NCI-H345 treated with DMSO at 0.1 percent for 48 hours (cell line): ENCODE measurements at regions not wholly inside any gene's neighbourhood (a gene's known extent, or its start where the extent isn't known, plus 50 kb on each side); places are given as distances from the start of the nearest gene placed in this dataset.

Experiments
- DNase-seq: peaks from one replicate; lab custom pipeline; 2025; ENCODE audit not compliant: unreplicated experiment; lab: John Stamatoyannopoulos, UW

DNA sequence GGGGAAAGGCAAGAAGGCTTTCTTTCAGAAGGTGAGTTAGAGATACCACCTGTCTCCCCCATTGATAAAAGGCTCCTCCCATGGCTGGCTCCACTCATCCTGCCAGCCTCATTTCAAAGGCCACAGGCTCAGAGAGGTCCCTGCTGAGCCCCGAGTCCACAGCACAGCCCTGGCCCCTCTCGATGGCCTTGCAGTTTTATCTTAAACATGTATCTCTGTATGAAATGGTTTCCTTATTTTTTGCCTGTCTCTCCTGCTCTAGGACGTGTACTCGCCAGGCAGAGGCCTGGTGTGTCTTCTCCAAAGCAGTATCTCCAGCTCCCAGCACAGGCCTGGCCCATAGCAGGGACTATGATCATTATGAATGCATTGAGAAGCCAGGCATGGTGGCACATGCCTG lies 160.5 kb upstream of the NSMCE3 start:
- DNase-seq: no peak

DNA sequence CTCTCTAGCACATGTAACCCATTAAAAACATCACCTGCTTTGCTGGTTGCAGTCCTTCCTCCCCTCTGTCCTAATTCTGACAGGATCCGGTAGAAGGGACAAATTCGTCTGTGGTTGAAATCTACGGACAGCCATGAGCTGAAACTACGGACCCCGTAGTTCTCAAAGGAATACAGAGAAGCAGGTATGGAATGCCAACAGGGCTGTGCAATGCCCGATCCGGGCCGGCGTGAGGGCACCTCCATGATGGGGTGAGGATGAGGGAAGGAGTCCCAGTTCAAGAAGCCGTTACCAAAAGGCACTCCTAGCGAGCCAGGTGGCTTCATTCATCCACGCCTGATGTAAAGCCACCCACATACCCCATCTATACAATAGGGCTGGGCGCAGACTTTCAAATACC lies 160.0 kb upstream of the NSMCE3 start:
- no peak for DNase-seq

- DNase-seq: no peak
These were observed 159.4 kb upstream of the NSMCE3 start for GRCh38 chr15:29428925-29429573.

GRCh38 chr15:29425864-29426263 lies 156.2 kb upstream of the NSMCE3 start:
- DNase-seq: no peak

DNA sequence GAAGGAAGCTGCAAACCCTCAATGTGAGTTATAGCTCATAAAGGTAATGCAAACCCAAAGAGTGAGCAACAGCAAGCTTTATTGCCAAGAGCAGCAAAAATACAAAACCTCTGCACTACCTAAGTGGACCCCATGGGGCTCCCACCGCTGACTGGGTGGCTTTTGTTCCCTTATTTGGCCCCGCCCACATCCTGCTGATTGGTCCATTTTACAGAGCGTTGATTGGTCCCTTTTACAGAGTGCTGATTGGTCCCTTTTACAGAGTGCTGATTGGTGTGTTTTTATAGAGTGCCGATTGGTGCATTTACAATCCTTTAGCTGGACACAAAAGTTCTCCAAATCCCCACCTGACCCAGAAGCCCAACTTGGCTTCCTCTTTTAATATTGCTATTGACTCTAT lies 154.5 kb upstream of the NSMCE3 start:
- DNase-seq: no peak

GRCh38 chr15:29422606-29423005 lies 153.0 kb upstream of the NSMCE3 start:
- no peak for DNase-seq

GRCh38 chr15:29420188-29420587 lies 150.6 kb upstream of the NSMCE3 start:
- no peak for DNase-seq

DNA sequence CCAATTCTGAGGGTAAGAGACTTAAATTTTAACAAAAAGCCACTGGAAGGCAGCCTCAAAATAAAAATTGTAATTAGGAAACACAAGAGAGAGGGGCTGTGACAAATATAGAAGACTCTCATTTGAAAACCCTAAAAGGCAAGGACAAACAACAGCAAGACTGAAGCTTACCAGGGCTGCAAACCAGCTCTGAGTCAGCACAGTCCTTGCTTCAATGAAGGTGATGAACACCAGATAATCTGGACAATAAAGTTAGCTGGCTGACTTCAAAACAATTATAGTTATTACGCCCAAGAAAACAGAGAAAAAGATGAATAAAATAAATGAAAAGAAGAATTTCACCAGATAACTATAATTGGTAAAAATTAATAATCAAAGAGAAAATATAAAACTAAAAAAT lies 149.3 kb upstream of the NSMCE3 start:
- DNase-seq: no peak

- no peak for DNase-seq
These were observed 148.6 kb upstream of the NSMCE3 start for GRCh38 chr15:29418178-29418577.

- DNase-seq: no peak
These were observed 141.7 kb upstream of the NSMCE3 start for GRCh38 chr15:29411299-29411698.

GRCh38 chr15:29410338-29410737 lies 140.7 kb upstream of the NSMCE3 start:
- DNase-seq: no peak

DNA sequence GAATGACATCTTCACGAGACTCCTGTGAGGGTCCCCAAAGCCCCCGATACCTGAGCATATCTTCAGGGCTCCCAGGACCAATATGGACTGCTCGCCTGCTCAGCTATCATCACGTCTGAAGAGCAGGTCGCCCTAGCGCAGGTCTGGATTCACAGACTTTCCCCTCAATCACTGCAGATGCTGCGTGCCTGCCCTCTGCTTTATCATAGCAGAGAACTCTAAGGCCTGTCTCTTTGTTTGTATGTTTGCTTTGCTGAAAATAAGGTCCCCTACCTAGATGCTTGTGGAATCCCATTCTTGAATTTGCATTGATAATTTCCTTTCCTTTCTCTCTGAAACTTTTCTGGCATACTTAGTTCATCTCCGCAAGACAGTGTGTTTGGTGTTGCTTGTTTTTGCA lies 140.3 kb upstream of the NSMCE3 start:
- DNase-seq: no peak

GRCh38 chr15:29405564-29405963 lies 135.9 kb upstream of the NSMCE3 start:
- DNase-seq: no peak

DNA sequence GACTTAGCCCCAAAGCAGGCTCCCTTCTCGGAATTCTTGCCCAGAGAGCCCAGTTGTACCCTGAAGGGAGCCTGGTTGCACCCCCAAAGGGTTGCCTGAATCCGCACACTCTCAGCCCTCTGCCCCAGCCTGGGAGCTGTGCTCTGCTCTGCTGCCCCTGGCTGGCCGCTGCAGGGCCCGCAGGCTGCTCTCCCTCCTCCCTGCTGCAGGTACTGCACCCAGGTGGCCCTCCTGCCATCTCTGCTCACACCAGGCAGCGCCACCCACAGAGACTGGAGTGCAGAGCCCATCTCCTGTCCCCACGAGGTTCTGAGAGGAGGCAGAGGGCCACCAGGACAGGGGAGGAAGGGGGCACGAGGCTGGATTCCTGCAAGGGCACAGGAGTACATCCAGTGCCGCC lies 134.2 kb upstream of the NSMCE3 start:
- DNase-seq: no peak

DNA sequence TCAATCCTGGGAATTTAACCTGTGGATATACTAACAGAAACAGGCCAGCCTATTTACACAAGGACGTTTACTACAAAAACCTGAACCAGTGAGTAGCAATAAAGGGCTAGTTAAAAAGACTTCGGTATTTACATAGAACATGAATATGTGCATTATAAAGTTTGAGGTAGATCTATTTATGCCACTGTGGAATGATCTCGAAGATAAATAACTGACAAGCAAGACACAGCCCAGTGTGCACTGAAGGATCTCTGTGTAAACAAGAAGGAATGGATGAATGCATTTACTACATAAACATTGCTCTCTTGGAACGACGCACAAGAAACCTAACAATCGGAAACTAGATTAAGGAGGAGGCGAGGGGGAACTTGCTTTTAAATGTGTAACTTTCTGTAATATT lies 132.0 kb upstream of the NSMCE3 start:
- no peak for DNase-seq

- DNase-seq: no peak
These were observed 131.1 kb upstream of the NSMCE3 start for GRCh38 chr15:29400701-29401100.

DNA sequence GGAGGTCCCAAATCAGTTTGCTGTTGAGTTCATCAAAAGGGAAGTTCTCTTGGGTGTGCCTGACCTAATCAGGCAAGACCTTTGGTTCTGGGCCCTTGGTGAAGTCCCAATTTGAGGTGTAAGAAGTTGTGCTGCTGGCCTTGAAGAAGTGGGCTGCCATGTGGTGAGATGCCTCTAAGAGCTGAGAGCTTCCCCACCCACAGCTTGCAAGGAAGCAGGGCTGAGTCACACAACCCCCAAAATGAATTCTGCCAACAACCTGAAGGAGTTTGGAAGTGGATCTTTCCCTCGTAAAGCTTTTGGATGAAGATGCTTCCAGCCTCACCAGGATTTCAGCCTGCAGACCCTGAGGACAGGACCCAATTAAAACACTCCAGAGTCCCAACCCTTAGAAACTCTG lies 129.3 kb upstream of the NSMCE3 start:
- no peak for DNase-seq

DNA sequence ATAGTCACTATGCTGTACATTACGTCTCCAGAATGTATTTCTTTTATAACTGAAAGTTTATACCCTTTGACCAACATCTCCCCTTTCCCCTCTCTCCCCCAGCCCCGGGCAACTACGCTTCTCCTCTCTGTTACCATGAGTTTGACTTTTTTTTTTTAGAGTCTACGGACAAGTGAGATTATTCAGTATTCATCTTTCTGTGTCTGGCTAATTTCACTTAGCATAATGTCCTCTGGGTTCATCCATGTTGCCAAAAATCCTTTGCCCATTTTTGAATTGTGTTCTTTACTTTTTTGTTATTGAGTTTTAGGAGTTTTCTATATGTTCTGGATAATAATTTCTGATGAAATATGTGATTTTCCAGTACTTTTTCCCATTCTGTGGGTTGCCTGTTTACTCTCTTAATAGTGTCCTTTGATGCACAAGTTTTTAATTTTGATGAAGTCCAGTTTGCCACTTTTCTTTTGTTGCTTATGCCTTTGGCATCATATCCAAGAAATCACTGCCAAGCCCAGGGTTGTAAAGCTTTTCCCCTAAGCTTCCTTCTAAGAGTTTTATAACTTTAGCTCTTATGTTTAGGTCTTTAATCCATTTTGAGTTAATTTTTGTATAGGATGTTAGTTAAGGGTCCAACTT lies 126.7 kb upstream of the NSMCE3 start:
- no peak for DNase-seq

- DNase-seq: no peak
These were observed 123.8 kb upstream of the NSMCE3 start for GRCh38 chr15:29393443-29393842.

- DNase-seq: no peak
These were observed 122.7 kb upstream of the NSMCE3 start for GRCh38 chr15:29392358-29392757.

GRCh38 chr15:29390051-29390450 lies 120.4 kb upstream of the NSMCE3 start:
- no peak for DNase-seq

DNA sequence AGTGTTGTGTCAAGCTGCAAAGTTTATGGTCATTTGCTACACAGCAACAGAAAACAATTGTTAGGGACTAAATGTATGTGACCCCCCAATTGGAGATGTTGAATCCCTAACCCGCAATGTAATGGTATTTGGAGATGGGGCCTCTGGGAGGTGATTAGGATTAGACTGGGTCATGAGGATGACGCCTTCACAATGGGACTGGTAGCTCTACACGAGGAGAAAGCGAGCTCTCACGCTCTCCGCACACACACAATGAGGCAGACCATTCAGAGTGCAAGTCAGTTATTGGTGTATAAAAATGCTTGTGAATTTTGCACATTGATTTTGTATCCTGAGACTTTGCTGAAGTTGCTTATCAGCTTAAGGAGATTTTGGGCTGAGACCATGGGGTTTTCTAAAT lies 116.9 kb upstream of the NSMCE3 start:
- no peak for DNase-seq

- no peak for DNase-seq
These were observed 113.7 kb upstream of the NSMCE3 start for GRCh38 chr15:29383367-29383766.
